ENCODE measurements at regions not wholly inside any gene's neighbourhood (a gene's known extent, or its start where the extent isn't known, plus 50 kb on each side); places are given as distances from the start of the nearest gene placed in this dataset.

DNA sequence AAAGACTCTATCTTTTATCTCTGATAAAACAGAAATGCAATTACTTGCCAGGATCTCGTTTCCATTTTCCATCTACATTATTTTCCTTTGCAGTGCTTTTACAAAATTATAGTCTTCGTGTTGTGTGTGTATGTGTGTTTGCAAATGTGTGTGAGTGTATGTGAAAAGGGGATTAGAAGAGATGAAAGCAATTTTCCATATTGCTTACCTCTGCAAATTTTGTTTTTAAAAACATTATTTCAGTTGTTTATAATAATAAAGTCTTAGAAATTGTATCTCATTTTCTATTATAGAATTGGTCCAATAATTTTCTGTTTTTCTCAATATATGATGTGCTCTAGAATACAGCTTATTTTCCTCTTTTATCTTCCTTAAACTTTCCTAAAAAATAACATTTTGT, 421.3 kb upstream of the ANKRD30A start:
- TF ChIP-seq, protein P1, sequence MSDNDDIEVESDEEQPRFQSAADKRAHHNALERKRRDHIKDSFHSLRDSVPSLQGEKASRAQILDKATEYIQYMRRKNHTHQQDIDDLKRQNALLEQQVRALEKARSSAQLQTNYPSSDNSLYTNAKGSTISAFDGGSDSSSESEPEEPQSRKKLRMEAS (IDR thresholded peaks at IDR 0.05), result no peak
- no peak for TF ChIP-seq RAD21 (IDR thresholded peaks at IDR 0.05; ENCODE audit: low read depth)
- TF ChIP-seq, protein P2, sequence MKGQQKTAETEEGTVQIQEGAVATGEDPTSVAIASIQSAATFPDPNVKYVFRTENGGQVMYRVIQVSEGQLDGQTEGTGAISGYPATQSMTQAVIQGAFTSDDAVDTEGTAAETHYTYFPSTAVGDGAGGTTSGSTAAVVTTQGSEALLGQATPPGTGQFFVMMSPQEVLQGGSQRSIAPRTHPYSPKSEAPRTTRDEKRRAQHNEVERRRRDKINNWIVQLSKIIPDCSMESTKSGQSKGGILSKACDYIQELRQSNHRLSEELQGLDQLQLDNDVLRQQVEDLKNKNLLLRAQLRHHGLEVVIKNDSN (IDR thresholded peaks at IDR 0.05), result no peak
- TF ChIP-seq FOXM1 (IDR thresholded peaks at IDR 0.05; ENCODE audit: borderline replicate concordance, low read depth), result no peak
- TF ChIP-seq ZBTB7A (IDR thresholded peaks at IDR 0.05; ENCODE audit: low read depth), result no peak
- TF ChIP-seq NFIC (IDR thresholded peaks at IDR 0.05), result no peak
- no peak for TF ChIP-seq CEBPB (IDR thresholded peaks at IDR 0.05)
